GM21390 (cell line): ENCODE measurements at regions not wholly inside any gene's neighbourhood (a gene's known extent, or its start where the extent isn't known, plus 50 kb on each side); places are given as distances from the start of the nearest gene placed in this dataset.
A peak's percentile ranks its signal among the peaks of the same experiment; 100 is the strongest.
"Not testable (repeated sequence)": the region's sequence is repeated elsewhere in the genome, so short reads cannot be mapped to it uniquely, and the experiment has no call there.

Experiments used
- ATAC-seq: cut with Tn5 transposase; IDR thresholded peaks from one replicate; pipeline ENCODE4 v1.9.1; 2021; ENCODE audit not compliant: unreplicated experiment

DNA sequence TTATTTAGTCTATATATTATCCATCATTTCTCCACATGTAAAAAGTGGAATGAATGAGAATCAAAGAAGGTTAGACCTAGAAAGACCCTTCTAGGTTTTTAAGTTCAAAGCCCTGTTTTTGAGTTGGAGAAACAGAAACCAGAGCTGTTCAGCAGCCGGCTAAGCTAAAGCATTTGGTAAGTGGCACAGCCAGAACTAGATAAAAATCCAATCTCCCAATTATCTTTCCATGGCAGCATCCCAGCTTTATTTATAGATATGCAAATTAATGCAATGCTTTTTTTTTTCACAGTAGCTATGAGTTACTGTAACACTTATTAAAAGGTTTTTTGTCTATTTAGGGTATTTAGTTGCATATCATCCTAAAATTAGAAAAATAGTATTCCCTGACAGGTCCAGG lies 85.1 kb downstream of the NIBAN1 start:
- no peak for ATAC-seq

DNA sequence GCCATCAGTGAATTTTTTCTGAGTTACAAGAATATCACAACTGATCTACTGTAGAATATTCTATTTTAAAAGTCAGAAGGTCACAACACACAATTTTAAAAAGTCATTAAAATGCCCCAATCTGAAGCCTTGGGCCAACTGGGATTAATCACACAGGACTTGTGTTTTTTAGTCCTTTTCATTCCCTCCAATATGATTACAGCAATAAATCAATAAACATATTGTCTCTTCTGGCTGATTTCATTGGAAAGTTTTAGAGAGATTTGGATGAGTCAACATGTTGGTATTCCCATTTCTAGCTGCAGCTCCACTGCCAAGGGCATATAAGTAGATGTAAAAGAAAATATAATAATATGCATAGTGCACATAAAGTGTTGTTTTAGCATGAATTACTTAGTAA lies 85.8 kb downstream of the NIBAN1 start:
- no peak for ATAC-seq

DNA sequence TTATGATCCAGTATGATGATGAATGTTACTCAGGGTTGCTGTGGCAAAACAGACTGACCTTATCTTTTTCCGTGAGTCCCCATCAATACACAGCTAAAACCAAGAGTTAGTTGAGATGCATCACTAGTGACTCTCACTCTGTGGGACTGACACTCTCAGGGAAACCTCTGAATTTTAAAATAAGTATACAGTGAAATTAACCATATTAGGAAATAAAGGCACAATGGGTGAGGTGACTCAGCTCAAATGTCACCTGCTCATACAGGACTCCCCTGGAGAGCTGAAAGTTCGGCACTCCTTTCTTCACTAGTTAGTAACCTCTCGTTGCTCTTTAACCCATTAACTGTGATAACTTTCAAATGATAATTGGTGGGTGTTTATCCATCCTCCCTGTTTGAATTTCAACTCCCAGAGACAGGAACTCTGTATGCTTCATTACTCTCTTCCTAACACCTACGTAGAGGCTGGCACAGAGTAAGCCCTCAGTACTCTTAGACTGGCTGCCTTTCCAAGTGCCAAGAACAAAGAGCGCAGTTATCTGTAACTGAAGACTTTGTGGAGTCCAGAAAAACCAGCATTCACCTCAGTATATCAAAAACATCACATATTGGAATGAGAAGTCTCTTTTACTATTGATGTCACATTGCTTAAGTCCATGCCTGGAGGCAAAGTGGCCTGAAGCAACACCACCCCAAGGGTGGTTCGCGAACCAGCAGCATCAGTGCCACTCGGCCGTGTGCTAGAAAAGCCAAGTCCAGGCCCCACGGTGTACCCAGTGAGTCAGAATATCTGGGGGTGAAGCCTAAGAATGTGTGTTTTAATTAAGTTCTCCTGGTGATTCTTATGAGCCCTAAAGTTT lies 91.1 kb downstream of the NIBAN1 start:
- no peak for ATAC-seq

DNA sequence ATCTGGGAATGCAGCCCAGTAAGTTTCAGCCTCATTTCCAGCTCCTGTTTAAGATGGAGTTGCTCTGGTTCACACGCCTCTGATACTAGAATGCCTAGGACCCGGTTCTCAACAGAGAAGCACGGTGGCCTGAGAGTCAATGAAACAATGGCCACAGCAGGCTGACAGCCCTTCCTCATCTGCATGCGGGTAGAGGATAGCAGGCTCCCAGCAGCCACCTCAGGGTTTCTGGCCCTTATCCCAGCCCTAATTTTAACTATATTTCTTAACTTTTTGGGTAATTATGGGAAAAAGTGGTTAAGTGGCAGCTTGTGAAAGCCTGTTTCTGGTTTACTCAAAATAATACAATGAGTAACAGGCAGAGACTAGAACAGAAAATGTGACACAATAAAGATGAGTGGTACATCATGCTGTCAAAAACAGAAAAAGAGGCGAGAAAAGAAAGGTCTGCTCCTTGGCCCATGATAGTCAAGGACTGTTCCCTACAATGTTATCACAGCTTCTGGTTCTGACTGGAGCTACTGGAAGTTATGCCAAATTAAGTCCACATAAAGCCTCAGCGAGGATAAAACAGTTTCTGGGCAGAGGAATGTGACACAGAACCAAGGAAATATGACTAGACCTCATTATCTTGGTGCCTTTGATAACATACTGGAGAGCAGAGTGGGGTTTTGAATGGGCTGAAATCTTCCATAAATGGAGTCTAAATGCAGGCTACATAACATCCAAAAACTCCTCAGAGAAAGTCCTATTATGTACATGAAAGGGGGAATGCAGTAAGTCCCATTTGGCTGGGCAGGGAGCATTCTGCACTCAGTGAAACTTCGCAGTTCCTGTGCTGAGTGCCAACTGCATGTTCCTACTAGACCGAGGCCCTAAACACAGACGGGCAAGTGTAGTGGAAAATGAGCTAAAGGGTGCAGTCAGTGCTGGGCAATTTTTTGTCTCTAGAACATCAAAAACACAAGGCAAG lies 92.1 kb downstream of the NIBAN1 start:
- peak; percentile 58 for ATAC-seq

DNA sequence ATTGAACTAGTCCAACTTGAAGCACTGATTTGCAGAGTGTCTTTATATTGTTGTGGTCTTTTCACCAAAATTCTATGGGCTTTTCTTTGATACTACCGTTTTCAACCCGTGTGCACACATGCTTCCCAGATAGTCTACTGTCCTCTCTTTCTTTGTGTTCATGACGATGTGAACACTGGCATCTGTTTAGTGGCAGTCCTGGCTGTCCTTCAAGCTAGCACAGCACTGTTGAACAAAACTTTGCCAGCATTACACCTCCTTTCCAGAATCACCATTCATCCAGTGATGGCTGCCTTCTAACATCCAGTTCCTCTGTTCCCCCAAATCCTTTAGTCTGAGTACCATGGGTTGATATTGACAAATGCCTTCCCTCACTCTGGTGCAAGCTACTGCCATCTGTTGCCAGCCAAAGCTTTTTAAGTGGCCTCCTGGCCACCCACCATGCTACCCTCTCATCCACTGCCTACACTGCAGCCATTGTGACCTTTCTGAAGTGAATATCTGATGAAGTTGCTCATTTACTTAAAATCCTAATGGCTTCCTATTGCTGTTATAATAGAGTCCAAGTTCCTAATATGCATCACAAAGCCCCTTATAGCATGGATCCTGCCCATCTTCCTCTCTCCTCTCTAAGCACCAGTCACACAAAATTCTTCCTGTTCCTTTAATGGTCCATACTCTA lies 94.3 kb downstream of the NIBAN1 start:
- no peak for ATAC-seq

DNA sequence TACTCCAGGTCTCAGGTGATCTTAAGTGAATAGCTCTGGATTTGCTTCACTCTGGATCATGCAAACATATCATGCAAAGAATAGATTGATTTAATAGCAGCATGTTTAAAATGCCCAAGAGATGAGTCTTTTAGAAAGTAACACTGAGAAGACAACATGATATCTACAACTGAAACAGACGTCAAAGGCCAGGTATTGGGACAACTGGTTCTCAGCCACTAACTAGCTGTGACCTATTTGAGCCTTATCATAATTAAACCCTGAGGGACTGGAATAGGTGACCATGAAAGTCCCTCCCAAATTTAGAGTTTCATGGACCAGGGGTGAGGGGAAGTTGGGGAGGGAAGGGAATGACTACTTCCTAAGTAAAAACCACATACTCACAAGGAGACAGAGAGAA lies 95.7 kb downstream of the NIBAN1 start:
- no peak for ATAC-seq

DNA sequence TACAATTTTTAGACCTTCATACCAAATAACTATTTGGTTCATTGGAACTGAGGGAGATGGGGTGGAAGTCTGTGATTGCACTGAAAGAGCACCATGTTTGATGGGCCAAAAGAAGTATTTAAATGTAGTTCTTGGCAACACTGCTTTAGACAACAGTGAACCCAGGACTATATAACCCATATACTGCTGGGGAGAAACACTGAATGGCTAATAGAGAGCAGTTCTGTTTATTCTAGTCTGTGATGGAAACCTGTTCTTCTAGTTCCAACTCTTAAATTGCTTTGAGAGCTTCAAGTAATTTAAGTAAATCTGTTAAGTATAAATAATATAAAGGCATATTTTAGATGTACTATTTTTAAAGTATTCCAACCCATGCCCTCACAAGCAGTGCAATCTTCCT lies 96.3 kb downstream of the NIBAN1 start:
- ATAC-seq = no peak

DNA sequence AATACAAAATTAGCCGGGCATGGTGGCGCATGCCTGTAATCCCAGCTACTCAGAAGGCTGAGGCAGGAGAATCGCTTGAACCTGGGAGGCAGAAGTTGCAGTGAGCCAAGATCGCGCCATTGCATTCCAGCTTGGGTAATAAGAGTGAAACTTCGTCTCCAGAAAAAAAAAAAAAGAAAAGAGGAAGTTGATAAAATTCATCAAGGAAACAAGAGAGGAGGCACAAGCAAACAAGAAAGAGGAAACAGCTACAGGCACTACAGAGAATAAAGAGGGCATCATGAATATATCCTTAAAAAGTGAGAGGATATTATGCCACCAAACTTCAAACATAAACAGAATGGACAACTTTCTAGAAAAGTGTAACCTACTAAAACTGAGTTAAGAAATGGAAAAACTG lies 98.3 kb downstream of the NIBAN1 start:
- ATAC-seq = not testable (repeated sequence)

DNA sequence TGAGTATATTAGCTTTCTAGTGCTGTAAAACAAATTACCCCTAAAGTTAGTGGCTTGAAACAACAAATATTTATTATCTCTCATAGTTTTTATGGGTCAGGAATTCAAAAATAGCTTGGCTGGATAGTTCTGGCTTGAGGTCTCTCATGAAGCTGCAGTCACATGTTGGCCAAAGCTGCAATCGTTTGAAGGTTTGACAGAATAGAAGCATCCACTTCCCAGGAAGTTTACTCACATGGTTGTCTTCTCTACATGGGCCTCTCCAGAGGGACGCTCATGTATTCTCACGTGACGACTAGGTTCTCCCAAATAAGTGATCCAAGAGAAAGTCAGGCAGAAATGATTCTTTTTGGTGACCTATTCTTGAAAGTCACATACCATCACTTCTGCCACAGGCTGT lies 99.1 kb downstream of the NIBAN1 start:
- no peak for ATAC-seq

DNA sequence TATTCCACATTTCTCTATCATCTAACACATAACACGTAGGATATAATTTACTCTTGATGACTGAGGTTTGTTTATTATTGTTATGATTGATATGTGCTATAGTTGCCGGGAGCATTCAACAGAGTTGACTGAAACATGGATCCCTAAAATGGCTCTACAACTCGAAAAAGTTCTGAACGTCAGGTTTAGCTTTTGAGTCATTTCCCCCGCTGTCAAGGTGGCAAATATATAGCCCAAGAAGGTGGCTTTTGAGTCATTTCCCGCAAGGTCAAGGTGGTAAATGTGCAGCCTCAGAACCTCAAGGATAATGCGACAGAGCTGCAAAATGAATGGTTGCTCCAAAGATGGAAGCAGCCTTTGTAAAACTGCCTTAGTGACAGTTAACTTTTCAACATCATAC lies 104.0 kb downstream of the NIBAN1 start:
- ATAC-seq = no peak

DNA sequence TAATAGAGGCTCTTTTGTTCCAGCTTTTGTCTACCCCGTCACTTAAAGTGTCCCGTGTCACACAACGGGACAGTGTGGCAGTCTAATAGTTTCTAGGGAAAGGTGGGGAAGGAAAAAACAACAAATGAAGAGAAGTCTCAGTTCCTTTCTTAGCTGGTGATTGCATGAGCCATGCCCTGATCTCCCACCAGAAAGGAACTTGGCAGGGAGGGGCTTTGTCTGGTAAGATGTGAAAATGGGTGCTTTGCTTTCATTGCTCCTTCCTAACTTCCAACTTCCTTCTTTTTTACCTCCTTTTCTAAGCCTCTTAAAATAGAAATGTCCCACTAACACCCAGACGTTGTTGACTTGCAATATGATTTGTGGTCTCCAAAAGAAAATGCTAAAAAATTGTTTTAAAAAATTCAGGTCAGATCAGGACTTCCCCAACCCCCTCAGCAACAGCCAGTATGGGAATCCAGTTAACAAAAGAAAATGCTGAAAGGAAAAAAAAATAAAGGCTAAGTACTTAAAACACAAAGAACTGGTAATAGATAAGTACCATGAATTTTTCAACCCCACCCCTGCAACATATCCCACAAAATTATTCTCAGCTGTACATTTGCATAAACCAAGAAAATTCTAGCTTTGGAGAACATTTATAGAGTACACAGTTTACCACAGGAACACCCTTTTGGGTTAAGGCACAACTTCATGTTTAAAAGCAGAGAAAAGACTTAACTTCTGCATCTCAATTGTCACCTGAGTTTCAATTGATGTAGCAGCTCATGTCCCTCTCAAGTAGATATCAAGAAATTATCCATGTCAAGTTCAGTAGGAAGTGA lies 106.2 kb downstream of the NIBAN1 start:
- no peak for ATAC-seq

DNA sequence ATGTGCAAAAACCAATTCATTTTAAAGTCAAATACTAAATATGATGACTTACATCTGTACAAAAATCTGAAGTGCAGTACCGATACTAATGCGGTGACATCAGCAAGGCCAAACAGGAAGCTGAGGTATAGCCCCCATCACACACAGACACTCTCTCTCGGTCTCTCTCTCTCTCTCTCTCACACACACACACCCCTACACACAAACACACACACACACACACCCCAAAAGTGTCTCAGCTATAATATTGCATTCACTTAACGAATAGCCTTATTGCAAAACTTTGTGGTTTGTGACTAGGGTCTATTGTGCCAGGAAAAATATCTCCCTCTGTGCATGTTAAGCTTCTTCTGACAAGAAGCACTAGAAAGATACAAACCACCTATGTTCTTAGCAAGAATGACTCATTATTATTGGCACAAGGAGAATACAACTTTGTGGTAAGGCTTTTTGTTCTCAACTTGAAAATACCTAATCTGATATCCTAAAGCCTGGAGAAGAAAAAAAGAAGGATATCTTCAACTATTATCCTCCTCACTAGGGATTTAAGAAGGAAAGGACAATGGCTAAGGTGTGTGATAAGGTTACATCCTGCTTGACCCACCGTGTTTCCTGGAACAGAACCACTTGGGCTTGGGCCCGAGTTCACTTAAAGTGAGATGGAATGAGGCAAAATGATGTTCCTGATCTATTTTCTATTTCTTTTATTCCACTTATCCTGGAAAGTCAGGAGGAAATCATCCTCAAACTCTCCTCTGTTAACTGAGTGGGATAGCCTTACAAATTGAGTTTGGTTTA lies 107.1 kb downstream of the NIBAN1 start:
- ATAC-seq = peak; percentile 97

DNA sequence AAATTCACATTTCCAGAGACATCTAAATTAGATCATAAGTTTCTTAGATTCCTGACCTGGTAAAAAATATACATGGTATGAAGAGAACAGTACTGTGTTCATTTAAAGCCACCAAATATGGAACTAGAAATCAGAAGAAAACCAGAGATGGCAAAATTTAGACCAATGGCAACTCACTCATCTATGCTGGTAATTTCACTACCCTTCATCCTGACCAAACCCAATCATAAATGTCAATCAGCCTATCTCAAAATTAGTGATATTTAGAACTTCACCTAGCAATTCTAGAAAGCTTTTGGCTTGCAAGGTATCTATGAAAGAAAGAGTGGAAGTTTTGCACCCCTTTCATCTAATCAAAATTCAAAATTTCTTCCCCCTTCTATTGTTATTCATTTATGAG lies 107.7 kb downstream of the NIBAN1 start:
- peak; percentile 28 for ATAC-seq

DNA sequence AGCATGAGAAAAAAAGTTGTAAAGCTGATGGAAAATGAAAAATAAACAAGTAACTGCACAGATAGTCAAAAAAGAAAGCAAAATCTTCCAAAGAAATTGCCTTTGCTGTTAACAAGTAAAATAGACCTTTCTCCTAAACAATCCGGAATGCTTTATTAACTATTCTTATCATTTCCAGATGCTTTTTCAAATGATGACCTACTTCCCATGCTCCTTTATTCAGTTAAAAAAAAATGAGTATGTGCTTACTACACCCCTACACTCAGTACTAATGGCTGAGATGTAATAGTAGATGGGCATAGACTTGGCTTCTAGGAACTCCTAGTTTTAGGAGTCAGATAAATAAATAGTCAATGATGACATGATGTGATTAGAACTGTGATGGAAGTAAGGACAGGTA lies 108.5 kb downstream of the NIBAN1 start:
- ATAC-seq = no peak

DNA sequence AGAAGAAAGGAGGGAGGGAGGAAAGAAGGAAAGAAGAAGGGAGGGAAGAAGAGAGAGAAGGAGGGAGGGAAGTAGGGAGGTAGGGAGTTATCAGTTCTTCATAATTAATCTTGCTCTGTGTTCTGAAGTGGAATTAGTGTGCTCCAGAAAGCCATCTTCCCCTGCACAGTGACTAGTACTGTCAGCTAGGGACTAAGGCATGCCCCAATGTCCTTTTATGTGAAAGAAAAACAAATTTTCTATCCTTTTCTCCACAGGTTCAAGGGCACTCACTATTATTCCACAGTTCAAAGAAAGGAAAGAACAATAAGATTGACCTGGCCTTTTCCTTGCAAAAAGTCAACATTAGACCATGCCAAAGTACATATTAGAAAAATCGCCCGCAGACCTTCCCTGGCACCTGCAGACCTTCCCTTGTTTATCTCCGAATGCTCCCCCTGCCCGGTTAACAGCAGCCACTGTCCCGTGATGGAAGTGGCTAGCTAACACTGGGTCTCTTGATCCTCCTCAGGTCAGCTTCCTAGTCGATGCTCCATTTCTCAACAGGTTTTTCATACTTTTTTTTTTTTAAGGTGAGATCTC lies 107.2 kb upstream of the EDEM3 start:
- no peak for ATAC-seq

DNA sequence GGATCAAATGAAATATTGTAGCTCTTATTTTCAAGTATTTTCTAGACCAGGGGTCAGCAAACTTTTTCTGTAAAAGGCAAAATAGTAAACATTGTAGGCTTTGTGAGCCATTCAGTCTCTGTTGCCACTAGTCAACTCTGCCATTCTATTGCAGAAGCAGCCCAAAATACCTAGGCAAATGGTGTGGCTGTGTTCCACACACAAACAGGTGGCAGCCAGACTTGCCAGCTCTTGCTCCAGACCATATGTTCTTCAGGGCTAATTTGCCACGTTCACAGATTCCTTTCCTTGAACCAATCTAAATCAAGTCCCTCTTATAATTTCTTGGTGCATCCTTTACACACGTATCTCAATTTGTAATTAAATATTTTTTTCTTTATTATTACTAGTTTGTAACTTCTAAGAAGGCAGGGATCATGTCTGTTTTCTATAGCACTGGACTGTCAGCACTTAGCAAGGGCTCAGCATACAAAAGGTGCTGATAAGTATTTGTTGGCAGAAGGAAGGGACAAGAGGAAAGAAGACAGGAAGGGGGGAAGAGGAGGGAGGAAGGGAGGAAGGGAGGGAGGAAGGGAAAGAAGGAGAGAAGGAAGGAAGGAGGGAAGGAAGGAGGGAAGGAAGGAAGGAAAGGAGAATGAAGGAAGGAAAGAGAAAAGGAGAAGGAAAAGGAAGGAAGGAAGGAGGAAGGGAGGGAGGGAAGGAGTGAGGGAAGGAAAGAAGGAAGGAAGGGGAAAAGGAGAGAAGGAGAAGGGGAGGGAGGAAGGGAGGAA lies 106.5 kb upstream of the EDEM3 start:
- peak; percentile 68 for ATAC-seq

DNA sequence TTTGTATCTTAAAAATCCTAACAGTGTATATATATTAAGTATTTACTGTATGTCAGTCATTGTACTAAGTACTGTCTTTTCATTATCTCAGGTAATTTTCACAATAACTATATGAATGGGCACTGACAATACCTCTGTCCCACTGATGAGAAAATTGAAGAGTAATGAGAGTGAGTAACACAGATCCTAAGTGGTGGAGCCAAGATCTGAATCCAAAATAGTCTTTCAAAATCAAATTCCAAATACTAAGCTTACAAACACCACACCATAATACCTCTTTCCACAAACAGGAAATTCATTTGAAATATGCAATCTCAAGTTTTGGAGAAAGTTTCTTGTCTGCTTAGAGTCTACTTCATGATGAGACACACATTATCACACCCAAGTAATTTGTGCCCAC lies 105.9 kb upstream of the EDEM3 start:
- ATAC-seq = no peak

DNA sequence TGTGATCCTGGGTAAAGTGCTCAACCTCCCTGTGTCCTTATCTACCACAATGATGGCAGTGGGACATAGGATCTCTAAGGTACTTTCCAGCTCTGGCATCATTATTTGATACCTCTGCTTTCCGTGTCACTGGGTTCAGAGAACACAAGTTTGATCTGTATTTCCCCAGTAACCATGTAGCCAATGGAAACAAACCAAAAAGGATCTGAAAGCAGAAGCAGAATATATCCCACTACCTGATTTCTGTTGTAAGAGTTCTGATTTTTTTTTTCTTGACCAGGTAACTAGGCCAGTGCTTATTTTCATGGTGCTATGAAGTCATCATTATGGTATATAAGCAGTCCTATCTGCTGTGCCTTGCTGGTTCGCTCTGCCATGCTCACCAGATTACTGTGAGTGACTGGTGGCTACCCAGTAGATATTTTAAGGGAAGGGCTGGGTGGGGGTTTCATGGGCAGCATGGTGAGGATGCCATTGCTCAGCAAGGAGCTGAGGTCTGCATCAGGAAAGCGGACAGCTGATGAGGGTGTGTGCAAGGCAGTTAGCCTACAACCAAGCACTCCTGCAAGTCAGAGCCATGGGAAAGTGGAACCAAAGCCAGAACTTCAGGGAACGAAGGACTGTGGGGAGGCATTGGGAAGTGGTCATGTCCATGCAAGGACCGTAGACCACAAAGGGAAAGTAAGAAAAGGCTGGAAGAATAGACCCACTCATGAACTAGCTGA lies 104.9 kb upstream of the EDEM3 start:
- peak; percentile 49 for ATAC-seq
